HG02588 (cell line): ENCODE measurements at regions not wholly inside any gene's neighbourhood (a gene's known extent, or its start where the extent isn't known, plus 50 kb on each side); places are given as distances from the start of the nearest gene placed in this dataset.

Experiments
- ATAC-seq: cut with Tn5 transposase; IDR thresholded peaks from one replicate; pipeline ENCODE4 v1.9.1; 2021; ENCODE audit warnings: mild to moderate bottlenecking, moderate library complexity; ENCODE audit not compliant: unreplicated experiment

DNA sequence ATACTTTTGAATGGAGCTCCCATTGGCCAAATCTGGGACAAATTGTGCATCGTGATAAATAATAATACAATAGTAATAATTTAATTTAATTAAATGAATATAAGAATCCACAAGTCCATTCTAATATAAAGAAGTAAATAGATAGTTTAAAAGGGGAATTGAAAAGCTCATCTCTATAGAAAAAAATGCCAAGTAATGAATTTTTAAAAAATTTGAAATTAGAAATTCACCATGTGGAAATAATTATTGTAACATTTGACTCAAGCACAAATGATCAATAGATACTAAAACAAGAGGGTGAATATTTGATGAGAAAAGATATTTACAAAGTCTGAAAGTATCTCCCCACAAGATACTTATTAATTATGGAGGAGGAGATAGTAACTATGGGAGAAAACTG is 467.4 kb downstream of the CETN3 start:
- ATAC-seq: no peak

DNA sequence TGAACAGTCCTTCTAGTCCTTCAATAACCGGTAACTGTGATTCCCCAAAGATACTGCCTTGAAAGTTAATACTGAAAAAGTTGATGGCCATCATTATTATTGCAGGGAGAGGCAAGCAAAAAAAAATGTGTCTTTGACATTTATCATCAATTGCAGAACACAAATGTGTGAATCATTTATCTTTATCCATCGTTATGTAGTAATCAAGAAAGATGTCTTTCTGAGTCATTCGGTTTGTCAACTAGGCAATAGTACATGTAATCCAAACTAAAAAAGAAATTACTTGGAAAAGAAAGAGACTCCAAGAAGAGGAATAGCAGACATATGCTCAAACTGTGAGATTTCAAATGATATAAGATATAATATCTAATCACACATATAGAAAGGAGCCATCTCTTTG is 473.0 kb downstream of the CETN3 start:
- ATAC-seq: no peak

DNA sequence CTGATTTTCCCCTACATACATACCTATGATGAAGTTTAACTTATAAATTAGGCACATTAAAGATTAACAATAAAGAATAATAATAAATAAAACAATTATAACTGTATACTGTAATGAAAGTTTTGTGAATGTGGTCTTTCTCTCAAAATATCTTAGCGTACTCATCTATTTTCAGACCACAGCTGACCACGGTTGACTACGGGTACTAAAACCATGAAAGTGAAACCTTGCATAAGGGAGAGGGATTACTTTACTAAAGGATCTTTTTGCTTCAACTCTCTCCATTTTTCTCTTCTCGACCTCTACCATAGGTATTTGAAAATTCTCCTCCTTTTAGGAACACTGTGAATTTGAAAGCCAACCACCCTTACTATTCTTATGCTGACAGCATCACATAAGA is 475.5 kb downstream of the CETN3 start:
- ATAC-seq: peak; percentile 66

DNA sequence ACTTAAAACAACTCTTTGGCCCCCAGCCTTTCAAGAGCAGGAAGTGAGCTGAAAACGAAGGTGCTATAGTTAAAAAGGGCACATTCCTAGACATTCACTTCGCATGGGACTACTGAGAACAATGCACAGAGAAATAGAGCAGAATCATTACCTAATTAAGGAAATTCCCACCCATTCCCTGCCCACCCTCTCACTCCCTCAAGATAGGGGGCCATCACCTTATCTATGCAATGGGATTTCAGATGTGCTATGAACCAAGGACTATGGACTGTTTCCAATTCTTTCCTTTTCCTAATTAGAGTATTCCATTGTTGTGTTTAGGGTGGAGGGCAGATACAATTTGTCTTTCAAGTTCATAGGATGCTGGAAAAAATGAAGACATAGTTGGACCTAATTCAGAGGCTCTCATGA is 476.8 kb downstream of the CETN3 start:
- ATAC-seq: no peak

DNA sequence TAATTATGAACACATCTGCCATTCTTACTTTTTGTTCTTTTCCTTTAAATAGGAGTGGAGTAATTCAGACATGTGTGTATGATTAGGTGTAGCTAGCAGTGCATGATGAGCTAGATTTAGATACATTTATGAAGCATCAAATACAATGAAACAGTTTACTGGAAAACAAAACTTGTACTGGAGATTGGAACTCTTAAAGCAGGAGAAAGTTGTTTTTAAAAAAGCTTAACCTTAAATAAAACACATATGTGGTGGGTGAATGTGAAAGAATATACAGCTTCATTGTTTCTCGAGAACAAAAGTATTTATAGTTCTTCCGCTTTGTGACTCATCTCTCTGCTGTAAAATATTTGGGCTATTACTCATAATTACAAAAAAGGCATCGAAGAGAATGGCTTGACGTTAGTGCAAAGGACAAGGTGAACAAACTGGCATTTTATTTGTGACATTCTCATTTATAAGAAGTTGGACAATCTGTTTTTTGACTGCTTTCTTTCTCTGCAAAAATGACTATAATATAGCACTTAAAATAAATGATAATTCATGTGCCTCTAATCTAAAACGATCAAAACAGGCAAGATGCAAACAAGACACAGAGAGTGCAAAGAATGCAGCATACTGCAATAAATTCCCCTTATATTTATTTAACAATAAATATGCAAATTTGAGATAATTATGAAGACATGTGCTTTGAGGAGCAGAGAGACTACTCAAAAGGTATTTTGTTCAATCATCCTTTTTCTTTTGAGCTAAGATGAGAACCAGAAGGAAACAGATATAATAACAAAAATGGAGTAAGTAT is 478.8 kb downstream of the CETN3 start:
- ATAC-seq: peak; percentile 72

DNA sequence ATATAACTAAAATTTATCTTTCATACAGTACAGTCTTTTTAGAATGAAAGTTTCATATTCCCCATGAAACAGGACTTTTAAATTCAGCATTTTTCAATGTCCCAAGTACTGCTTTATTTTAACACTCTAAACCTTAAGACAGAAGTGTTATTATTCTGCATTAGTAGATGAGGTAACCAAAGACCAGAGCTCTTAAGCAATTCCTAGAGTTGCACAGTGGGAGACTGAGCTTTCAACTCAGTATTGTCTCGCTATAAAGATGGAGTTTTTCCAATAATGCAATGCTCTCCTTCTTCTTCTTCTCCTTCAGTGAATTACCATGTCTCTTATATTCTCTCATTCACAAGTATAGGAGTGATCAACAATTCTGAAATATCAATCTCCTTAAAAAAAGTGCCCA is 479.7 kb downstream of the CETN3 start:
- ATAC-seq: no peak

DNA sequence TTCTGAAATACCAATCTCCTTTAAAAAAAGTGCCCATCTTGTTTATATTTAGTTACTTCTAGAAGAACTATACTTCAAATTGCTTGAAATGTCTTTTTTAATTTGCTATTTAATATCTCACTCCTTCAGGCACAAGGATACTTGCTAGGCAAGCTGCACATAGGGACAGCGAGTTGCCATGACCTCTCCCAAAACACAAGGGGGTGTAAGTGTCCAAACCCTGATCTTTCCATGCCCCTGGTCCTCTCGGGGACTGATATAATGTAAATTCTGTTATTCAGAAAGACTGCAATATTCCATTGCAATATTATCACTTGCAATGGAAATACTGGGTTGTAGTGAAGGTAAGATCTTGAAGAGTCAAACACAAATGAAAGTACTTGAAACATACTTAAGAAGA is 480.4 kb downstream of the CETN3 start:
- no peak for ATAC-seq

DNA sequence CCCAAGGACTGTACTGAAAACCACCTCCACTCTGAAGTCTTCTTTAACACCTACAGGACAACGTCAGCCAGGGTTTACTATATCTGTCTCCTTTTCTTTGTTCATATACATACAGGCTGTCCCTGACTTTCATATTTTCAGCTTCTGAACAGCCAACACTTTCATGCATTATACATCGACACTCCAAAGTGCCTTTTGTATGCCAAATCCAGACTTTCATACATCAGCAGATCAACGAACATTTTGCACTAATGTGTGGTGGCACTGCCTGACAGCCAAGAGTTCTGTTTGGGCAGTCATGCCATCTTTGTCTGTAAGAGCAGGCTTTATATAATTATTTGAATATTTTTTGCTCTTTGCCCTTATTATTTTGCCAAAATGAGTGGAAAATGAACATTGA is 487.4 kb downstream of the CETN3 start:
- no peak for ATAC-seq

DNA sequence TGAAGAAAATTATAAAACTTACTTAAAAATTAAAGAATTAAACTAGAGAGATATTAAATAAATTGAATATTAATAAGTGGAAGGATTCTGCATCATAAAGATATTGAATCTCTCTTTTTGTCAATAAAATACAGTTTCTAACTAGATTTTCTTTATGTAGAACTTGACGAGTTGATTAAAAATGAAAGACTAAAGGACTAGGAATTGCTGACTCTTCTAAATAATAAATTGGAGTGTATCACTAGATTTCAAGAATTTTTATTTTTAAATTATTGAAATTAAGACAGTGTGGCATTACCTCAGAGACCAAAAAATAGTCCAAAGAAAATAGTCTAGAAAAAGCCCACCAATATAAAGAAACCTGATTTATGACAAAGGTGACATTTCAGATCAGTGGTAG is 492.4 kb downstream of the CETN3 start:
- ATAC-seq: no peak

DNA sequence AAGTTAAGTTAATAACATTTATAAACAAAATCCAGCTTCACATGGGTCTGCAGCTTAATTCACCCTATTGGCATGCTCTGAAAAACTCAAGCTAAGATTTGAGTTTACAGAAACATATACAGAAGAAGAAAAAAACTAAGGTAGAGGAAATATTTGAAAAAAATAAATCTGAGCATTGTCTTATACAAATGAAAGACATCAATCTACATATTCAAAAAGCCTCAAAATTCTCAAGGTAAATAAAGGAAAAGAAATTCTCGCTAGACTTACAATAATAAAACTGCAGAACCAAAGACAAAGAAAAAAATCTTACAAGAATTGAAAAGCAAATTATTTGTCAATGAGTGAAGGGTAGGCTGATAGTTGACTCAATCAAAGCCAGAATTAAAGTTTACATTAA is 493.4 kb downstream of the CETN3 start:
- no peak for ATAC-seq

DNA sequence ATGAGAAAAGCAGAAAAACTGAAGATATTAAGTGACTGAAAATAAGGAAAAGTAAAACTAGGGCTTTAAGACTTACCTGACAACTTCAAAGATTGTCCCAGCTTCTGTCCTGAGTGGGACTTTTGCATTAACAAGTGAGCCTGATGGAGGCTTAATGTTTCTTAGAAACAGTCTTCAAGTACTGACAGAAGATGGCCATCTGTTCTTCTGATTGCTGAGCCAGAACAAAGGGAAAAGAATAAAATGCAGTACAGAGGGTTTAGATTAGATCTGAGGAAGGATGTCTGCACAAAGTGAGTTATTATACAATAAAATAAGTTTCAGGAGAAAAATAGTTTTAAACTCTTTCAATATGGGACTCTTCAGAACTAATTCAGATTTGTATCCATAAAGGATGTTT is 500.7 kb downstream of the CETN3 start:
- no peak for ATAC-seq

DNA sequence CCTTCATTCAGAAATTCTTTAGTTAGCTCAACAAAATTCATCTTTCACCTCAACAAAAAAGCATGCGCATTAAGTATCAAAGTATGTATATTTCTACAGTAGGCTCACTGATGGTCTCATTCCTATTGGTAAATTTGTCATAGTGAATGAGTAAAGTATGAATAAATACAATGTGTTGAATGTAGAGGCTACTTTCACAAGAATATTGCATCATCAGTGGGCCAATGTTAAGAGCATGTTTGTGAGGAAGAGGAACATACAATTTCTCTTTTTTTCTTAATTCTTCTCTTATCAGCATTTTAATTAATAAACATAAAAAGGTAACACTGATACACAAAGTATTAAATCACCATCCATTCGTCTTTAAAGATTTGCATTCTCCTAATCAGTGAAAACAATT is 505.1 kb downstream of the CETN3 start:
- ATAC-seq: no peak

DNA sequence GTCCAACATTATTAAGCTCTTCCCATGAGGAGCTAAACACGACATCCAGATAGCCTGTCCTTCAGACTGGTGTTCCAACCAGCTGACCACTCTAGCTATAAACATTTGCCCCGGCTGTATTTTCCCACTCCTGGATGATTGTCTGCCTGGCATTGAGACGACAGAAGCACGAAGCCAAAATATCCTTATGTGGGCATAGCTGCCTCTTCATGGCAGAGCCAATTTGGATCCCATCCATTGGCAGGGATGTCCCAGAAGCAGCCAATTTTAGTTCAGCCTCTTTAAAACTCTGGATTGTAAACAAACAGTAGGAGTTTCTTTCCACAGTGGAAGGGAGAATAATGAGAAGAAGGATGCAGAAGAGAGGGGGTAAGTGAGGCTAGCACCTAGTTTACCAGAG is 507.6 kb downstream of the CETN3 start:
- ATAC-seq: no peak

DNA sequence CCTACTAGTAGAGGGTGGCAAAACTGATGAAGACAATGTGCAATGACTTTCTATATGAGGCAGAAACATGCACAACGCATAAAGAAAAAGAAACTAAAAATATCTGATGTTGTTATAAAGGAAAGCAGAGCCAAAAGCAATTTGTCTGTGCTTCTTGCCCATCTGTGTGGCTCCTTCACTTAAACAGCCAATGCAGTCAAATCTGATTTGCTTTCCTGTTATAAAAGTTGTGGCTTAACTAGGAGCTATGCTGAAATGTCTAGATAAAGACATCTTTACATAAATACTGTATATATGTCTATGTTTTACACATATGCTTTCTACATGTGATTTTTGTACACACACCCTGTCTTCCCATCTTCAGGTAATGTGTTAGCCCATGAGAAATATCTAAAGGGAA is 508.2 kb downstream of the CETN3 start:
- no peak for ATAC-seq

DNA sequence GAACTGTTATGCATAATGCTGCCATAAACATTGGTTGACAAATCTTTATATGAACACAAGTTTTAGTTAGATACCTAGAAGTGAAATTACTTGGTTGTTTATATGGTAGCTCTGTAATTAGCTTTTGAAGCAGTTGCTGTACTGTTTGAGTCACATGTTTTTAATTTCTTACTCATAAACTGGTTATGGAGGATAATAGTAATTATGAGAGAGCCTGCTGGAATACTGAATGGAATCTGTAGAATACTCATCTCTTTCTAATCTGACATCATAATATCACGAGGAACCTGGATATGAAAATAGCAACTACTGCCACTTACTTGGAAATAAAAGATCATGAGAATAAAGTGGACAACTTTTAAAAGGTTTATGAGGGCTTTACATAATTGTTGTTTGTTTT is 509.2 kb downstream of the CETN3 start:
- no peak for ATAC-seq

DNA sequence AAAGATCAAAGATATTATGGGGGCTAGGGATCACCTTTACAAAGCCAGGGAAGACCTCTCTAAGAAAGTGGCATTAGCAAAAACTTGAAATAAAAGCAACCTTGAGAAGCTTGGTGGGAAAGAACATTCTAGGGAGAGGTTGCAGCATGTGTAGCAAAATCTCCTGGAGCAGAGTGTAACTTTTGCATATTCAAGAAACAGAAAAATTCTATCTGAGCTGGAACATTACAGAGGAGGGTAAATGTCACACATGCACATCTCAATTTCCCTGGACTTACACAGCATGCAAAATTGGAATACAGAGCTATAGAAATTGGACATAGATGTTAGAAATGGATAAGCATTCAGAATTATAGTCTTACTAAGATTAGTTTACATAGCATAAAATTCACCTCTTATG is 510.0 kb downstream of the CETN3 start:
- ATAC-seq: no peak

DNA sequence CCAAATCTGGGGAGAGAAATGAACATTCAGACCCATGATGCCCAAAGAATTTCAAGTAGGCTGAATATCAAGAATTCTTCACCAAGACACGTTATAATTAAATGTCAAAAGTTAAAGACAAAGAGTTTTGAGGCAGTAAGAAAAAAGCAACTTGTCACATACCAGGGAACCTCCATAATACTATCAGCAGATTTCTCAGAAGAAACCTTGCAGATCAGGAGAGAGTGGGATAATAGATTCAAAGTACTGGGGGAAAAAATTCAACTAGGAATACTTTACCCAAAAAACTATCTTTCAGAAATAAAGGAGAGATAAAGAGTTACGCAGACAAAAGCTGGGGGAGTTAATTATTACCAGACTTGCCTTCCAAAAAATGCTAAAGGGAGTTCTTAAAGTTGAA is 516.0 kb downstream of the CETN3 start:
- no peak for ATAC-seq

DNA sequence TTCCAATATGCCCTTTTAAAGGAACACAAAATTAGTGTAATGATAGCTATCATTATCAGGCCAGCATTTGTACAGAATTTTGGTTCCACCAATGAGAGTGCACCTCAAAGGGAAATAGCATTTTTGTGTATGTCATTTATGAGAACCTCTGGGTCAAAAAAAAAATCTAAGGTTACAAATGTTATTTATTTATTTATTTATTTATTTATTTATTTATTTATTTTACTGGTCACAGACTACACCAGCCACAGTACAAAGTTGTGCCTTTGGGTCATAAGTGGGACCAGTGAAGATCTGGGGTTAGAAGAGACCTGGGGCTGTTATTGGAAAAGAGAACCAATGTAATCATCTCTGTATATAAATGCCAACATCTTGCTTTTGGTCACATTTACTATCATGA is 523.9 kb downstream of the CETN3 start:
- ATAC-seq: no peak

DNA sequence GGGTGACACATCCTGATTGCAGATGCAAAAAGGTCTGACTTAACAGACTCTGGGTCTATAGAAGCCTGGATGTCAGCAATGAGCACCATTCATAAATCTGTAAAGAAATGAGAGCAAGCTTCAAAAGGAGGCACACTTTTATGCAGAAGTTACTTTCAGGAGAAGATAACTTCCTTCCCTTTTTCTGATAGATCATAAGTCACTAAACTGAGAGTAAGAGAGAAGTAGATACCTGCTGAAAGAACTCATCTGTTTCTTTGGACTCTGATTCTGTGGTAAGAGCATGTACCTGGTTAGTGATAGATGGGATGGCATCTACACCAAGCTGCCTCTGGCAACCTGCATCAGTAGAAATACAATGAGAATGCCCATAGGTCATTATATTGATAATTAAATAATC is 525.6 kb downstream of the CETN3 start:
- ATAC-seq: no peak

DNA sequence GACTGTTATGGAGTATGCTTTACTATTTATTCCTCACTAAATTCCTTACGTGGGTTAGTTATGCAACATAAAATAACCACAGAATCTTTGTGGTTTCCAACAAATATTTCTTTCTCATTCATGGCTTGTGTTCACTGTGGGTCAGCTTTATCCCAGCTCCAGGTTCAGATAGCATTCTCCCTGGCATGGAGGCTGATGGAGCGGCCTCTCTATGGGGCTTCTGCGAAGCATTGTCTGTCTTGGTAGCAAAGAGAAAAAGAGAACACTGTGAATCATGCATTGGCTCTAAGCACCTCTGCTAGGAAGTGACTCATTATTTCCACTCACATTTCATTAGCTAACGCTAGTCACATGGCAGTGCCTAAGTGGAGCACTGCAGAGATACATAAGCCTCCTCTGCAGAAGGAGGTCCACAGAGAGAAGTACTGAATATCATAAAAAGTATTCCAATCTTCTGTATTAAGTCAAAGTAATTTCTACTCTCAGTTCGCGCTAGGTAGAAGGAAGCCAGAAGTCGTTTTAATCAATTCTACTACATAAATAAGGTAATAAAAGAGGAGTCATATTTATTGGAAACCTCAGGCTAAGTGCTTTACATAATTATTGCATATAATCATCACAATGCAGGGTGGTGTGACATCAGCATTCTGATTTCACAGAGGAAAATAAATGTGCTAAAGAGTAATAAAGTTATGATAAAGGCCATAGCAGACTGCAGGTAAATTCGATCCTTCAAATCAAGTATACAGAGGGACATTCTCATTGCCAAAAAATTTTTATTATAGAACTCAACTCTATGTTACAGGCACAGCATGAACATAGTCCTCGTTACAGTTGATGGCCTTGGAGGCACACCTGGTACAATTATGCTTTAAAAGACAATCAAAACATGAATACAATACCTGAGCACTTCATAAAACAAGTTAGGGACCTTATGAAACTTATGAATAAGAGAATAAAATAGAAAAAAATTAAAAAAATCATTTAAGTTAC is 531.1 kb downstream of the CETN3 start:
- no peak for ATAC-seq

DNA sequence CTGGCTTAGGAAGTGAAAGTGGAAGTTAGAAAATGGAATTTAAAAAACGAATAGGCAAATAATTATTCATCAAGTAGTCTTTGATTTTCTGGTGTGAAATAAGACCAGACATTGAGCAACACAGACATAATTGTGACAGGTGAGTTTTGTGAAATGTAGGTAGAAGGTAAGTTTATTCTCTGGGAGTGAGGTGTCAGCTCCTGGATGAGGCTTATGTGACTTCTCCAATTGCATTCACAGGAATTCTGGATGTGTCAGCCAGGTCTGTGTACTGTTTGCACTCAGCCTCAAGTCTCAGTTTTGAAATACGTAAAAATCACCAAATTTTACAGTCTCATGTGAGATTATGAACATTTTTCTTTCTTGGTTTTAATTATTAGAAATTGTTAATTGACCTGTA is 537.6 kb downstream of the CETN3 start:
- ATAC-seq: no peak

DNA sequence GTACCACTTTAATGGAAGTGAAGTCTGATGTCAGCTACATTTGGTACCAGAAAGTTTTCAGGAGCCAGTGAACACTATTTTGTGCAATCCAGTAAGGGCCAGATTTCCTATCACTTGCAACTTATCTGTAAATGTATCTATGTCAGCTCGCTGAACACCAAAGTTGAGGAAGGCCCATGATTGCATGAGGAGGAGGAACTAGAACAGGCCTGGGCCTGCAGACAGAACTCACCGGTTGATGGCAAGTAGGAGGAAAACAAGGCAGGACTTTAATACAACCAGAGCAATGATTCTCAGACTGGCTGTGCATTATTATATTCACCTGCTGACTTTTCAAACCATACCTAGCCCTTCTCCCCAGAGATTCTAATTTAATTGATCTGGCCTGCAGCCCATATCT is 540.2 kb downstream of the CETN3 start:
- ATAC-seq: no peak
